GM12865 (cell line): ENCODE measurements at regions not wholly inside any gene's neighbourhood (a gene's known extent, or its start where the extent isn't known, plus 50 kb on each side); places are given as distances from the start of the nearest gene placed in this dataset.

Experiments used
- DNase-seq: peaks from one replicate; pipeline ENCODE4 v3.0.0; 2010; ENCODE audit warnings: low read depth
- H3K4me3 ChIP-seq: 2 replicates; pipeline ENCODE4 v1.5.1; 2011; ENCODE audit warnings: mild to moderate bottlenecking, low read depth, low read length, control low read depth
- CTCF ChIP-seq: IDR thresholded peaks from 2 replicates; pipeline ENCODE4 v1.5.1; 2011; ENCODE audit warnings: low read length, control low read depth, low read depth, inconsistent platforms; ENCODE audit not compliant: insufficient read depth; ENCODE audit errors: missing control alignments

GRCh38 chr12:127267128-127267527, 999.8 kb upstream of the TMEM132C start:
- H3K4me3 ChIP-seq, result no peak overlapping the region
- no peak for DNase-seq
- TF ChIP-seq CTCF, result no peak

- DNase-seq, result no peak
- TF ChIP-seq CTCF, result no peak
These were observed 998.8 kb upstream of the TMEM132C start for GRCh38 chr12:127268213-127268612.

GRCh38 chr12:127268706-127269425, 998.1 kb upstream of the TMEM132C start:
- H3K4me3 ChIP-seq, result no peak overlapping the region
- TF ChIP-seq CTCF, result no peak
- DNase-seq, result no peak

More at GRCh38 chr12:127268213-127268612, 998.8 kb upstream of the TMEM132C start:
- no peak overlapping the region for H3K4me3 ChIP-seq

- no peak for DNase-seq
- H3K4me3 ChIP-seq, result no peak overlapping the region
- TF ChIP-seq CTCF, result no peak
These were observed 996.8 kb upstream of the TMEM132C start for GRCh38 chr12:127270193-127270592.

- no peak overlapping the region for H3K4me3 ChIP-seq
- no peak for DNase-seq
- no peak for TF ChIP-seq CTCF
These were observed 995.2 kb upstream of the TMEM132C start for GRCh38 chr12:127271776-127272175.

GRCh38 chr12:127272864-127273263, 994.1 kb upstream of the TMEM132C start:
- no peak for DNase-seq
- no peak overlapping the region for H3K4me3 ChIP-seq
- no peak for TF ChIP-seq CTCF

- DNase-seq, result no peak
- H3K4me3 ChIP-seq, result no peak overlapping the region
- no peak for TF ChIP-seq CTCF
These were observed 993.3 kb upstream of the TMEM132C start for GRCh38 chr12:127273626-127274025.
